K562 (cell line): ENCODE measurements at regions not wholly inside any gene's neighbourhood (a gene's known extent, or its start where the extent isn't known, plus 50 kb on each side); places are given as distances from the start of the nearest gene placed in this dataset.

ENCODE experiments used
- GTF3C2 ChIP-seq: IDR thresholded peaks from 3 replicates; pipeline ENCODE4 v1.6.1; 2011; ENCODE audit warnings: borderline replicate concordance, mild to moderate bottlenecking, moderate library complexity; ENCODE audit not compliant: insufficient read length; ENCODE audit errors: extremely low read depth
- MYC ChIP-seq, 2 experiments: fragments of 250-450 bp in 1 of 2; sonication (Bioruptor Pico) in 1 of 2; IDR thresholded peaks; 2 replicates each; pipeline versions ENCODE4 v1.5.1 to v1.6.1; 2012 to 2021; ENCODE audit warnings: low read depth in 2 of 2, borderline replicate concordance in 1 of 2, improper control_type of control experiment in 1 of 2, low read length in 1 of 2, mild to moderate bottlenecking in 1 of 2, moderate library complexity in 1 of 2
- TEAD2 ChIP-seq: fragments of 450-650 bp; IDR thresholded peaks from 2 replicates; pipeline ENCODE4 v1.6.1; 2016; ENCODE audit warnings: missing genetic modification characterization, control low read depth, missing compliant biosample characterization

GRCh38 chr1:47645151-47645550 is 207.3 kb downstream of the FOXD2 start:
- TF ChIP-seq GTF3C2 (no peak), MYC (IDR thresholded peaks at IDR 0.05; ENCODE audit: low read depth, low read length) (no peak), MYC (CRISPR knock-in tag; IDR thresholded peaks at IDR 0.05; ENCODE audit: borderline replicate concordance, low read depth) (no peak), TEAD2 (tag) (no peak)
